HG03066 (cell line): ENCODE measurements at regions not wholly inside any gene's neighbourhood (a gene's known extent, or its start where the extent isn't known, plus 50 kb on each side); places are given as distances from the start of the nearest gene placed in this dataset.

ENCODE experiments used
- ATAC-seq: cut with Tn5 transposase; IDR thresholded peaks from one replicate; pipeline ENCODE4 v1.9.1; 2021; ENCODE audit warnings: low read depth; ENCODE audit not compliant: unreplicated experiment

DNA sequence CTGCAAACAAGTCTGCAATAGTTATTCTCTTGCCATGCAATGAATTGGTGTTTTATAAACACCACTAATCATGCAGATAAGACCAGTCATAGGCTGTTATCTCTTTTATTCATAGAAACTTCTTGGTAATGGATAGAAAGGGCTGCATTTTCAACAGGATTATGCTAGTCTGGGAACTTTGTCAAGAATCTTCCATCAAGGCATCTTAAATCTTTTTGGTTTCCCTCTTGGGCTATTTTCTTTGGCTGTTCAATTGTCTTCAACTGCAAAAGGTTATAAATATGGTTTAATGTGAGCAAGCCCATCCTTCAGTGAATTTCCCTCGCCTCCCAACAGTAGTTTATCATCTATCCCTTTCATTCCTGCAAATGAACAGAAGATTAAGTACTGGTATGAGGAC lies 59.0 kb upstream of the MINAR1 start:
- no peak for ATAC-seq

DNA sequence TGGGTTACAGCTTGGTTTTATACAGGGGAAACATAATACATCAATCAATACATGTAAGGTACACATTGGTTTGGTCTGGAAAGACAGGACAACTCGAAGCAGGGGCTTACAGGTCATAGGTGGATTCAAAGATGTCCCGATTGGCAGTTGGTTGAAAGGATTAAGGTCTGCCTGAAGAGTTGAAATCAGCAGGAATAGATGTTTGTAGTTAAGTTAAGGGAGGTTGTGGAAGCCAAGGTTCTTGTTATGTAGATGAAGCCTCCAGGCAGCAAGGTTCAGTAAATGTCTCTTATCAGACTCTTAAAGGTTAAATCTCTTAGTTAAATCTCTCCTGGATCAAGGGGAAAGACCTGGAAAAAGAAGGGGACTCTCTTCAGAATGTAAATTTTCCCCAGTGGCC lies 58.4 kb upstream of the MINAR1 start:
- no peak for ATAC-seq

DNA sequence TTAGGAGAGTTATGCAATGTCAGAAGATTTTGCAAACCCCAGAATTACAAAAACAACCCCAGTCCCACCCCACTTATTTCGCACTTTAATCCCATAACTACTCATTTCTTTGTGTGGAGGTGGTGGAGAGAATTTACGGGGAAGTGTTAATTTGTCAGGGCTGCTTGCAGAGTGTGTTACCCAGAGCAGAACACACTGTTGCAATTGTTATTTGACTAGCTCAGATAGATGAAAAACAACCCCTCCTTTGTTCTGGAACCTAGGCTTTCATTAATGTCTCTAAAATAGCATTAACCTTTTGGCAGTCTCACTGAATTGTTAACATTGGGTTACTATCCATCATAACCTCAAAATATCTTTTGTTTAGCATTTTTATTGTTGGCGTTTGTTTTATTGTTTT lies 55.8 kb upstream of the MINAR1 start:
- no peak for ATAC-seq

DNA sequence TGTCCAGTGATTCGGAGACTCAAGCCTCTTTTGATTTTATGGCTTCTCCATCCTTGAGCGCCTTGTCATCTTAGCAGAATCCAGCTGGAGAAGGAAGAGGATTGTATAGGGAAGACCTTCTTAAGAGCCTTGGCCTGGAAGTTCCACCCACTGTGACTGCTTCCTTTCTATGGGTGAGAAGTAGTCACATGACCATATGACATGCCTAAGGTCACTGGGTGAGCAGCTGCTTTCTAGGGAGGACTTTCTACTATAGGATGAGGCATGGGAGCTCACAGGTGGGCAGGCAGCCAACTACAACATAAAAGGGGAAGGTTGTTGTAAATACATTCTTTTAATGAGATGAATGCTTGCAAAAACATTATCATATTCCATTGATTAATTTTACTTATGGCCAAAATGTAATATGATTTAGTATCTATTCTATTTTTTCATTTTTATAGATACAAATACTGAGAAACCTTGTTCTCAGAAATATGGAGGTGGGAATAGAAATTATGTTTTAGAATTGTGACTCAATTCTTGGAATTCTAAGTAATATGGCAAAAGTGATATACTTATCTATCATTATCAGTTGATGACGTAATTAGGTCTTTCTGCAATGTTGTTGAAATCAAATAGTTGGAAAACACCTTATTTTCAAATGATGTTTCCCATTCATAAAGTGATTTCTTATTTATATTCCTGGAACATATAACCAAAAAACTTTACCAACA lies 53.6 kb upstream of the MINAR1 start:
- no peak for ATAC-seq

- peak; percentile 75 for ATAC-seq
Observed at GRCh38 chr15:79380755-79381497, 51.2 kb upstream of the MINAR1 start.

GRCh38 chr15:79381593-79381992 lies 50.5 kb upstream of the MINAR1 start:
- ATAC-seq: no peak
